ENCODE measurements at regions not wholly inside any gene's neighbourhood (a gene's known extent, or its start where the extent isn't known, plus 50 kb on each side); places are given as distances from the start of the nearest gene placed in this dataset.

DNA sequence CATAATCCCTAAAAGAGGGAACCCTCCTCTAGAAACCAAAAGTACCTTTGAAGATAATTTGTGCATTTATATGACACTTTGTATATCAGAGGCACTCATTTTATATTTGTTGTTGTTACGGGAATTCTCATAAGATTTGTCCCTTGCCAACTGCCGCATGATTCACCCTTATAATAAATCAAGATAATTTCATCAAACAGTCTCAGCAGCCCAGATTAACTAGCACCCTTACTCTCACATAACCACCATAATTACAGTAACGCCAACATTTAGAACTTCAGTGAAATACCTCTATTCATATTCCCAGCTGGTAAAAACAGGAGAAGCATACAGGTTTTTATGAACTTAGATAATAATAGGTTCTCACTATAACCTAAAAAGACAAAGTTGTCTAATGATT lies 271.9 kb downstream of the LRRC3B start:
- TF ChIP-seq, protein P1, sequence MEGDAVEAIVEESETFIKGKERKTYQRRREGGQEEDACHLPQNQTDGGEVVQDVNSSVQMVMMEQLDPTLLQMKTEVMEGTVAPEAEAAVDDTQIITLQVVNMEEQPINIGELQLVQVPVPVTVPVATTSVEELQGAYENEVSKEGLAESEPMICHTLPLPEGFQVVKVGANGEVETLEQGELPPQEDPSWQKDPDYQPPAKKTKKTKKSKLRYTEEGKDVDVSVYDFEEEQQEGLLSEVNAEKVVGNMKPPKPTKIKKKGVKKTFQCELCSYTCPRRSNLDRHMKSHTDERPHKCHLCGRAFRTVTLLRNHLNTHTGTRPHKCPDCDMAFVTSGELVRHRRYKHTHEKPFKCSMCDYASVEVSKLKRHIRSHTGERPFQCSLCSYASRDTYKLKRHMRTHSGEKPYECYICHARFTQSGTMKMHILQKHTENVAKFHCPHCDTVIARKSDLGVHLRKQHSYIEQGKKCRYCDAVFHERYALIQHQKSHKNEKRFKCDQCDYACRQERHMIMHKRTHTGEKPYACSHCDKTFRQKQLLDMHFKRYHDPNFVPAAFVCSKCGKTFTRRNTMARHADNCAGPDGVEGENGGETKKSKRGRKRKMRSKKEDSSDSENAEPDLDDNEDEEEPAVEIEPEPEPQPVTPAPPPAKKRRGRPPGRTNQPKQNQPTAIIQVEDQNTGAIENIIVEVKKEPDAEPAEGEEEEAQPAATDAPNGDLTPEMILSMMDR (IDR thresholded peaks at IDR 0.05), result no peak
- TF ChIP-seq POLR2A (IDR thresholded peaks at IDR 0.05), result no peak
